Fibroblast of the aortic adventitia (primary cell): ENCODE measurements at regions not wholly inside any gene's neighbourhood (a gene's known extent, or its start where the extent isn't known, plus 50 kb on each side); places are given as distances from the start of the nearest gene placed in this dataset.

Source experiments
- DNase-seq: peaks from one replicate; pipeline ENCODE4 v3.0.0-alpha.2; 2010; ENCODE audit warnings: low read depth
- H3K4me3 ChIP-seq: 2 replicates; pipeline ENCODE4 v1.5.1; 2011; ENCODE audit warnings: low read depth, mild to moderate bottlenecking, control low read depth, low read length, moderate library complexity
- CTCF ChIP-seq: IDR thresholded peaks from 2 replicates; pipeline ENCODE4 v1.5.1; 2011; ENCODE audit warnings: mild to moderate bottlenecking, low read length, control low read depth, inconsistent platforms; ENCODE audit not compliant: insufficient read depth

GRCh38 chr13:53340505-53341143 lies 312.0 kb downstream of the OLFM4 start:
- no peak overlapping the region for H3K4me3 ChIP-seq
- DNase-seq, result no peak
- no peak for TF ChIP-seq CTCF

- TF ChIP-seq CTCF, result no peak
- no peak overlapping the region for H3K4me3 ChIP-seq
- DNase-seq, result no peak
Measured at GRCh38 chr13:53341144-53341510, 312.5 kb downstream of the OLFM4 start.

GRCh38 chr13:53342623-53343360 lies 314.2 kb downstream of the OLFM4 start:
- H3K4me3 ChIP-seq, result no peak overlapping the region
- TF ChIP-seq CTCF, result no peak

GRCh38 chr13:53343361-53343744 lies 314.7 kb downstream of the OLFM4 start:
- DNase-seq, result no peak
- TF ChIP-seq CTCF, result no peak
- no peak overlapping the region for H3K4me3 ChIP-seq

More at GRCh38 chr13:53342623-53343360, 314.2 kb downstream of the OLFM4 start:
- no peak for DNase-seq

GRCh38 chr13:53351021-53351420 lies 322.4 kb downstream of the OLFM4 start:
- DNase-seq, result no peak
- TF ChIP-seq CTCF, result no peak
- H3K4me3 ChIP-seq, result no peak overlapping the region

- no peak for TF ChIP-seq CTCF
- no peak overlapping the region for H3K4me3 ChIP-seq
- DNase-seq, result no peak
Measured at GRCh38 chr13:53357582-53357981, 329.0 kb downstream of the OLFM4 start.
